Tibial artery (tissue), 4 donors: ENCODE measurements at regions not wholly inside any gene's neighbourhood (a gene's known extent, or its start where the extent isn't known, plus 50 kb on each side); places are given as distances from the start of the nearest gene placed in this dataset.
"Not testable (repeated sequence)": the region's sequence is repeated elsewhere in the genome, so short reads cannot be mapped to it uniquely, and the experiment has no call there.

ENCODE experiments used
- DNase-seq, 2 donors: peaks; one replicate each; pipeline ENCODE4 v3.0.0-alpha.2; 2019
- H3K27ac ChIP-seq, 2 donors: fragments of 200-600 bp; sonication (generic) in 1 of 2; 1 replicate in 1 of 2; 2 replicates in 1 of 2; pipeline ENCODE4 v1.5.1; 2018 to 2019; ENCODE audit warnings: mild to moderate bottlenecking in 1 of 2
- H3K27me3 ChIP-seq, 2 donors: fragments of 200-600 bp; sonication (generic) in 1 of 2; one replicate each; pipeline versions ENCODE4 v1.5.1 to v1.6.0; 2016 to 2019
- H3K36me3 ChIP-seq, 3 donors: fragments of 200-600 bp; sonication (generic) in 2 of 3; one replicate each; pipeline ENCODE4 v1.5.1; 2016 to 2019; ENCODE audit warnings: mild to moderate bottlenecking in 2 of 3
- H3K4me1 ChIP-seq, 4 donors: fragments of 200-600 bp; sonication (generic) in 2 of 4; 1 replicate in 3 of 4; 2 replicates in 1 of 4; pipeline ENCODE4 v1.5.1; 2016 to 2019
- H3K4me3 ChIP-seq, 2 donors: fragments of 200-600 bp; sonication (generic) in 1 of 2; 1 replicate in 1 of 2; 2 replicates in 1 of 2; pipeline ENCODE4 v1.5.1; 2018 to 2019; ENCODE audit warnings: mild to moderate bottlenecking in 2 of 2
- H3K9me3 ChIP-seq, 3 donors: fragments of 200-600 bp; sonication (generic) in 1 of 3; one replicate each; pipeline ENCODE4 v1.5.1; 2016 to 2019
- CTCF ChIP-seq, 2 experiments: fragments of 200-600 bp in 1 of 2; fragments of 450-650 bp in 1 of 2; IDR thresholded peaks; one replicate each; pipeline ENCODE4 v1.5.1; 2017 to 2019; ENCODE audit warnings: antibody characterized with exemption in 2 of 2, mild to moderate bottlenecking in 1 of 2, moderate library complexity in 1 of 2
- intact Hi-C: fragments of 100-400 bp; cut with DNase I; formaldehyde crosslinking; loops from one replicate; pipeline ENCODE4 v1.15.0; 2023; ENCODE audit warnings: low total_unique reads

- DNase-seq = no peak
- no peaks in the 10 kb centered on the region for H3K4me1 ChIP-seq
- no peaks in the 10 kb centered on the region for H3K27me3 ChIP-seq
- intact Hi-C loops = no loop called here
- H3K4me3 ChIP-seq = no peak overlapping the region
- no peaks in the 10 kb centered on the region for H3K9me3 ChIP-seq
- no peaks in the 10 kb centered on the region for H3K36me3 ChIP-seq
- no peak overlapping the region for H3K27ac ChIP-seq
- no peak for TF ChIP-seq CTCF (IDR thresholded peaks at IDR 0.05)
Observed at GRCh38 chr21:28851645-28852044, 141.0 kb downstream of the LTN1 start.

GRCh38 chr21:28839237-28839636 is 153.4 kb downstream of the LTN1 start:
- H3K27me3 ChIP-seq, H3K4me1 ChIP-seq, H3K36me3 ChIP-seq, intact Hi-C loops, DNase-seq, H3K9me3 ChIP-seq, H3K4me3 ChIP-seq, H3K27ac ChIP-seq: not testable (repeated sequence)

GRCh38 chr21:28837426-28837825 is 155.3 kb downstream of the LTN1 start:
- H3K9me3 ChIP-seq, intact Hi-C loops, DNase-seq, H3K27ac ChIP-seq, H3K4me3 ChIP-seq, H3K36me3 ChIP-seq, H3K27me3 ChIP-seq, H3K4me1 ChIP-seq: not testable (repeated sequence)

GRCh38 chr21:28836588-28836987 is 156.1 kb downstream of the LTN1 start:
- not testable (repeated sequence) for H3K36me3 ChIP-seq, H3K9me3 ChIP-seq, H3K4me3 ChIP-seq

GRCh38 chr21:28834335-28835238 is 158.1 kb downstream of the LTN1 start:
- TF ChIP-seq CTCF (IDR thresholded peaks at IDR 0.05) = no peak
- no peak overlapping the region for H3K27ac ChIP-seq
- H3K27me3 ChIP-seq = no peaks in the 10 kb centered on the region
- no peak overlapping the region for H3K4me3 ChIP-seq
- no peak for DNase-seq
- no peaks in the 10 kb centered on the region for H3K36me3 ChIP-seq
- H3K4me1 ChIP-seq = no peaks in the 10 kb centered on the region
- intact Hi-C loops = no loop called here
- H3K9me3 ChIP-seq = no peaks in the 10 kb centered on the region

More at GRCh38 chr21:28836588-28836987, 156.1 kb downstream of the LTN1 start:
- intact Hi-C loops, H3K27ac ChIP-seq, H3K4me1 ChIP-seq, H3K27me3 ChIP-seq, DNase-seq: not testable (repeated sequence)

GRCh38 chr21:28833609-28834008 is 159.1 kb downstream of the LTN1 start:
- no peaks in the 10 kb centered on the region for H3K4me1 ChIP-seq
- no peak for DNase-seq
- H3K9me3 ChIP-seq = no peaks in the 10 kb centered on the region
- no peak for TF ChIP-seq CTCF (IDR thresholded peaks at IDR 0.05)
- no peaks in the 10 kb centered on the region for H3K36me3 ChIP-seq
- intact Hi-C loops = no loop called here
- H3K4me3 ChIP-seq = no peak overlapping the region
- H3K27ac ChIP-seq = no peak overlapping the region
- no peaks in the 10 kb centered on the region for H3K27me3 ChIP-seq

- no peak overlapping the region for H3K27ac ChIP-seq
- H3K4me3 ChIP-seq = no peak overlapping the region
- no peaks in the 10 kb centered on the region for H3K27me3 ChIP-seq
- no peak for TF ChIP-seq CTCF (IDR thresholded peaks at IDR 0.05)
- H3K36me3 ChIP-seq = no peaks in the 10 kb centered on the region
- DNase-seq = no peak
- H3K9me3 ChIP-seq = no peaks in the 10 kb centered on the region
- no peaks in the 10 kb centered on the region for H3K4me1 ChIP-seq
- intact Hi-C loops = no loop called here
Observed at GRCh38 chr21:28833182-28833581, 159.5 kb downstream of the LTN1 start.
